Stimulated activated CD4-positive, alpha-beta T cell treated with anti-CD3 and anti-CD28 coated beads, TNF-alpha, amount 100 ng/mL, for 48 hours (primary cell): ENCODE measurements at regions not wholly inside any gene's neighbourhood (a gene's known extent, or its start where the extent isn't known, plus 50 kb on each side); places are given as distances from the start of the nearest gene placed in this dataset.

Experiments
- DNase-seq, 3 donors: peaks; one replicate each; pipeline ENCODE4 v3.0.0-alpha.2; 2020; ENCODE audit warnings: low read depth in 3 of 3

- no peak for DNase-seq
These were observed 185.2 kb upstream of the SLC14A2 start for GRCh38 chr18:45430041-45430440.

GRCh38 chr18:45435810-45436209 is 179.5 kb upstream of the SLC14A2 start:
- DNase-seq = no peak

GRCh38 chr18:45437366-45437765 is 177.9 kb upstream of the SLC14A2 start:
- DNase-seq = no peak

GRCh38 chr18:45439851-45440645 is 175.2 kb upstream of the SLC14A2 start:
- no peak for DNase-seq

GRCh38 chr18:45441110-45441847 is 174.0 kb upstream of the SLC14A2 start:
- no peak for DNase-seq

- no peak for DNase-seq
These were observed 171.2 kb upstream of the SLC14A2 start for GRCh38 chr18:45444040-45444439.

GRCh38 chr18:45447355-45448265 is 167.7 kb upstream of the SLC14A2 start:
- no peak for DNase-seq

GRCh38 chr18:45448871-45449270 is 166.4 kb upstream of the SLC14A2 start:
- no peak for DNase-seq

GRCh38 chr18:45449418-45450227 is 165.7 kb upstream of the SLC14A2 start:
- no peak for DNase-seq

- DNase-seq = no peak
These were observed 158.9 kb upstream of the SLC14A2 start for GRCh38 chr18:45456090-45457021.

- no peak for DNase-seq
These were observed 157.2 kb upstream of the SLC14A2 start for GRCh38 chr18:45458033-45458432.

GRCh38 chr18:45462179-45462578 is 153.1 kb upstream of the SLC14A2 start:
- no peak for DNase-seq

- DNase-seq = no peak
These were observed 151.8 kb upstream of the SLC14A2 start for GRCh38 chr18:45463451-45463850.

- DNase-seq = no peak
These were observed 150.7 kb upstream of the SLC14A2 start for GRCh38 chr18:45464619-45465018.

GRCh38 chr18:45467293-45467692 is 148.0 kb upstream of the SLC14A2 start:
- DNase-seq = no peak

GRCh38 chr18:45467945-45468344 is 147.3 kb upstream of the SLC14A2 start:
- no peak for DNase-seq

GRCh38 chr18:45478889-45479288 is 136.4 kb upstream of the SLC14A2 start:
- DNase-seq = no peak

GRCh38 chr18:45480219-45481015 is 134.9 kb upstream of the SLC14A2 start:
- no peak for DNase-seq

- no peak for DNase-seq
These were observed 133.5 kb upstream of the SLC14A2 start for GRCh38 chr18:45481821-45482220.
